HUES64 (cell line): ENCODE measurements at regions not wholly inside any gene's neighbourhood (a gene's known extent, or its start where the extent isn't known, plus 50 kb on each side); places are given as distances from the start of the nearest gene placed in this dataset.

Experiments used
- H3K27ac ChIP-seq: 2 replicates; pipeline ENCODE4 v1.7.0; 2013; ENCODE audit warnings: low read depth, low read length, inconsistent platforms
- H3K27me3 ChIP-seq: 2 replicates; pipeline ENCODE4 v1.6.1; 2013; ENCODE audit warnings: mild to moderate bottlenecking, low read length; ENCODE audit not compliant: insufficient read depth
- H3K36me3 ChIP-seq: 2 replicates; pipeline ENCODE4 v1.6.1; 2013; ENCODE audit warnings: mild to moderate bottlenecking, low read length; ENCODE audit not compliant: insufficient read depth
- H3K4me1 ChIP-seq: 2 replicates; pipeline ENCODE4 v1.6.1; 2013; ENCODE audit warnings: mild to moderate bottlenecking, low read length, moderate library complexity; ENCODE audit not compliant: insufficient read depth
- H3K4me3 ChIP-seq: 2 replicates; pipeline ENCODE4 v1.5.1; 2013; ENCODE audit warnings: mild to moderate bottlenecking, low read length, moderate library complexity
- H3K9ac ChIP-seq: 2 replicates; pipeline ENCODE4 v1.6.1; 2013; ENCODE audit warnings: mild to moderate bottlenecking, low read depth, low read length
- H3K9me3 ChIP-seq: 2 replicates; pipeline ENCODE4 v1.6.1; 2013; ENCODE audit warnings: low read depth, low read length; ENCODE audit not compliant: insufficient read depth
- WGBS: fragments of 150-250, 120-280 bp; methylation state at CpG from one replicate; pipeline ENCODE4 v1.1.7; 2013; ENCODE audit warnings: missing lambda C conversion rate; 5-methylcytosine and 5-hydroxymethylcytosine counted together

DNA sequence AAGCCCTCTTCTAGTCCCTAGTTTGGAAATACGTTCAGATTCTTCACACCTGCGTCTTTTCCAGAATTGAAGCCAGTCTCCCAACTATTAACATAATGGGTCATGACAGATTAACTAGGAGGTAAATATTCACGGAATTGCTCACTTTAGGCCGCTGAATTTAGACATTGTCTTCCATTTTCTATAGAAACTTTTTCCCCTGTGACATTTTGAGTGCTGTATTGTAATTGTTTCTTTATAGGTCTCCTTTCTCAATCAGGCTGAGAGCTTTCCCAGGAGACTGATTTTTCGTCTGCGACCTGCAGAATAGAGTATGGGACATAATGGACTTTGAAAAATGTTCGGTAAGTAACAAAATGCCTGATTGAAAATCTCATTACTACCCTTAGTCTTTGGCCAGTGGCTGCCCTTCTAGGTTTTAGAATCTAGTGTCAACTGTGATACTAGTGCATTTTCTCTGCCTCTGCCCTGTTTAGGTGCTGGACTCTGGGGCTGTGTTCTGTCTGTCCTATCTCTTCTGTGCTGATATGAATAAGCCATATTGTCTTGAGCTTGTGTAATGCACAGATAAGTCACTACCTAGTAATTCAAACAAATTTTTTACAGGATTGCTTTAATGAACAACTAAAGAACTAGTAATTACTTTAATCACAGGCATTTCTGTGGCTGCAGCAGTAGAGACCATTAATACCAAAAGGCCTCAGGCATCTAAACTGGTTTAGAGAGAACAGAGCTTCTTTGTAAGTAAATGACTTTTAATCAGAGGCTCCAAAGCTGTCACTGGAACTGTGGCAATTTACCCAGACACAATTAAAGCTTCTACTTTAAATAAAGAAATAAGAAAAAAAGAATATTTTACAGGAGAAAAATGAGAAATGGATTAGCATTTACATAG lies 122.4 kb upstream of the FREM2 start:
- Histone ChIP-seq H3K9me3 (no peaks in the 10 kb centered on the region), H3K9ac (no peak overlapping the region), H3K4me1 (no peaks in the 10 kb centered on the region), H3K4me3 (no peak overlapping the region), H3K27ac (no peak overlapping the region), H3K27me3 (no peaks in the 10 kb centered on the region), H3K36me3 (no peaks in the 10 kb centered on the region)
- 94% methylated on average over 7 of the region's 7 CpGs for WGBS

DNA sequence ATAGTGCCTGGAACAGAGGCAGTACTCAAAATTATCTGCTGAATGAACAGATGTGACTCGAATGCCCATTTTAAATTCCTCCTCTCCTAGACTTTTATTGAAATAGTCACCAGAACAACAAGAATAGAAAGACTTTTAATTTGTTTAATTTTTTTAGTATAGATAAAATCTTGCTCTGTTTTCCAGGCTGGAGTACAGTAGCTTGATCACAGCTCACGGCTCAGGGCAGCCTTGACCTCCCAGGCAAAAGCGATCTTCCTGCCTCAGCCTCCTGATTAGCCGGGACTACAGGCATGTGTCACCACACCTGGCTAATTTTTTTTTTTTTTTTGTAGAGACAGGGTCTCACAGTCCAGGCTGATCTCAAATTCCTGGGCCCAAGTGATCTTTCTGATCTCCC lies 120.9 kb upstream of the FREM2 start:
- no peak overlapping the region for H3K27ac ChIP-seq
- WGBS = 96% methylated on average over 4 of the region's 4 CpGs
- no peaks in the 10 kb centered on the region for H3K36me3 ChIP-seq
- no peaks in the 10 kb centered on the region for H3K4me1 ChIP-seq
- no peak overlapping the region for H3K9ac ChIP-seq
- no peaks in the 10 kb centered on the region for H3K27me3 ChIP-seq
- no peaks in the 10 kb centered on the region for H3K9me3 ChIP-seq
- no peak overlapping the region for H3K4me3 ChIP-seq

DNA sequence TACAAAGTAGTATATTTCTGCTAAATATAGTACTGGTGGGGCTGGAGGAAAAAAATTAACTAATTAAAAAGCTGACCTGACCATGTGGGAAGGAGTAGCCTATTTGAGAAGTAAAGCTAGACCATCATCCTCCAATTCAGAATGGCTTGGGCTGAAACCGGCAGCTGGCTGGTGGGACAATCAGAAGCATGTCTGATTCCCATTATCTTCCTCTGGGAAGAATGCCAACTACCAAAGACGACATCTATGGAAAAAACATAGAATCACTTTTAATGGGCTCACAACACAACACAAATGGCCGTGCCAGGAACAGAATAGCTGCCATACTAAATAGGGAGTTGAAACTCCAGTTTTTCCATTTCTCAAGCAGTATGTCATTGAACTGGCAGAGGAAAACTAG lies 120.4 kb upstream of the FREM2 start:
- H3K4me1 ChIP-seq = no peaks in the 10 kb centered on the region
- WGBS = 94% methylated on average over 3 of the region's 3 CpGs
- H3K9me3 ChIP-seq = no peaks in the 10 kb centered on the region

GRCh38 chr13:38570706-38571105 lies 116.2 kb upstream of the FREM2 start:
- H3K4me1 ChIP-seq = no peaks in the 10 kb centered on the region
- WGBS = 91% methylated on average over 1 of the region's 1 CpG

More for the DNA sequence above, 120.4 kb upstream of the FREM2 start:
- no peaks in the 10 kb centered on the region for H3K36me3 ChIP-seq
- H3K27ac ChIP-seq = no peak overlapping the region
- no peaks in the 10 kb centered on the region for H3K27me3 ChIP-seq
- H3K9ac ChIP-seq = no peak overlapping the region
- H3K4me3 ChIP-seq = no peak overlapping the region

DNA sequence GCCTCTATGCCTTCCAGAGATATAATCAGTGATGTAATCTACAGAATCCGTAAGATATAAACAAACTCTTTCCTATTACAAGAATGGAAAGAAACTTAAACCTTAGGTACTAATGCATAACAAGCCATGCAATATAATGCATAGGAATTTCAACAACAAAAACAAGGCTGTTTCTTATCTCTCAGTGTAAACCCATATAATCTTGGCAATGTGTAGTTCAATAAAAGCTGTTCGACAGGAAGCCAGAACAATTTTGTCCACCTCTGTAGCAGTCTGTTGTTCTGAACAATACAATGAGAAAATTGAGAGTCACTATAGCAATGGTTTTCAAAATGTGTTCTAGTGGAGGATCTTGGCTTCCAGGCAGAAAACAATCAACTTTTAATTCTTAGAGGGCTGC lies 111.5 kb upstream of the FREM2 start:
- Histone ChIP-seq H3K4me3 (no peak overlapping the region), H3K36me3 (no peaks in the 10 kb centered on the region), H3K9ac (no peak overlapping the region), H3K27ac (no peak overlapping the region), H3K4me1 (no peaks in the 10 kb centered on the region), H3K9me3 (no peaks in the 10 kb centered on the region), H3K27me3 (no peaks in the 10 kb centered on the region)
- 96% methylated on average over 2 of the region's 2 CpGs for WGBS

More at GRCh38 chr13:38570706-38571105, 116.2 kb upstream of the FREM2 start:
- Histone ChIP-seq H3K4me3 (no peak overlapping the region), H3K27ac (no peak overlapping the region), H3K36me3 (no peaks in the 10 kb centered on the region), H3K27me3 (no peaks in the 10 kb centered on the region), H3K9me3 (no peaks in the 10 kb centered on the region), H3K9ac (no peak overlapping the region)

DNA sequence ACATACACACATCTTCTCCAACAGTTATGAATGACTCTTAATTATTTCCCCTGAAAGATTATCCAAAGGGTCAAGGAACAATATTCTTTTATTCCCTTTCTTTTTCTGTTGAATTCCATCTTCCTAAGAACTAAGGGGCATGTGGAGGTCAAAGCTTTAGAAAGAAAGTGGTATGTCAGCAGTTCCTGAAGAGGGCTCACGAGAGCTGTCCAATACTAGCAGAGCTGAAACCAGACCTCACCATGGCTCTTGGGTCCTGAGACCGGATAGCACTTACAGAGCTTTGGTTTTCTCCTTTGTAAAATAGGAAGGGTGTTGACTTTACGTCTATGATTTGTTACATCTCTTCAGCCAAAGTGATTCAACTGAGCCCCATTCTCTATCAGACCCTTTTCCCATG lies 109.8 kb upstream of the FREM2 start:
- 83% methylated on average over 3 of the region's 3 CpGs for WGBS
- H3K36me3 ChIP-seq = no peaks in the 10 kb centered on the region
- H3K9ac ChIP-seq = no peak overlapping the region
- no peak overlapping the region for H3K27ac ChIP-seq
- no peaks in the 10 kb centered on the region for H3K9me3 ChIP-seq
- H3K4me3 ChIP-seq = no peak overlapping the region
- no peaks in the 10 kb centered on the region for H3K27me3 ChIP-seq
- H3K4me1 ChIP-seq = no peaks in the 10 kb centered on the region

DNA sequence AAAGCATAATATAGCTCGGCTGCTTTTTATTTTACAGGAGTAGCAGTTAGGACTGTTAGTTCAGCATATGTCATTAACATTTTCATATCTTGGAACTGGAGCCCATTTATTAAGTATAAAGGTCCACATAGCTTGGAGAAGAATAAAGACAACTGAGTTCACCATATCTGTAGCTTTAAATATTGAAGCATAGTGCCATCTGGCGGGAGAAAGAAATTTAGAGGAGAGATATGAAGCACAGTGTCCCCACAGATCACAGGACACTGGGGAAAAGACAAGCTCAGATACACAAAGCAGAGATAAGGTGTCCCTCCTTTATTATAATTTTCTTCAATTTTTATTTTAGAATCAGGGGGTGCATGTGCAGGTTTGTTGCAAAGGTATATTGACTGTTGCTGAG lies 104.7 kb upstream of the FREM2 start:
- no peak overlapping the region for H3K4me3 ChIP-seq
- no peaks in the 10 kb centered on the region for H3K9me3 ChIP-seq
- no peaks in the 10 kb centered on the region for H3K36me3 ChIP-seq
- H3K27ac ChIP-seq = no peak overlapping the region
- H3K27me3 ChIP-seq = no peaks in the 10 kb centered on the region
- 54% methylated on average over 2 of the region's 2 CpGs for WGBS
- H3K4me1 ChIP-seq = no peaks in the 10 kb centered on the region
- H3K9ac ChIP-seq = no peak overlapping the region

GRCh38 chr13:38590230-38590629 lies 96.6 kb upstream of the FREM2 start:
- no peak overlapping the region for H3K4me3 ChIP-seq
- no peaks in the 10 kb centered on the region for H3K4me1 ChIP-seq
- no peak overlapping the region for H3K9ac ChIP-seq
- H3K27me3 ChIP-seq = no peaks in the 10 kb centered on the region
- no peaks in the 10 kb centered on the region for H3K36me3 ChIP-seq
- H3K27ac ChIP-seq = no peak overlapping the region
- no peaks in the 10 kb centered on the region for H3K9me3 ChIP-seq
- 95% methylated on average over 2 of the region's 2 CpGs for WGBS

DNA sequence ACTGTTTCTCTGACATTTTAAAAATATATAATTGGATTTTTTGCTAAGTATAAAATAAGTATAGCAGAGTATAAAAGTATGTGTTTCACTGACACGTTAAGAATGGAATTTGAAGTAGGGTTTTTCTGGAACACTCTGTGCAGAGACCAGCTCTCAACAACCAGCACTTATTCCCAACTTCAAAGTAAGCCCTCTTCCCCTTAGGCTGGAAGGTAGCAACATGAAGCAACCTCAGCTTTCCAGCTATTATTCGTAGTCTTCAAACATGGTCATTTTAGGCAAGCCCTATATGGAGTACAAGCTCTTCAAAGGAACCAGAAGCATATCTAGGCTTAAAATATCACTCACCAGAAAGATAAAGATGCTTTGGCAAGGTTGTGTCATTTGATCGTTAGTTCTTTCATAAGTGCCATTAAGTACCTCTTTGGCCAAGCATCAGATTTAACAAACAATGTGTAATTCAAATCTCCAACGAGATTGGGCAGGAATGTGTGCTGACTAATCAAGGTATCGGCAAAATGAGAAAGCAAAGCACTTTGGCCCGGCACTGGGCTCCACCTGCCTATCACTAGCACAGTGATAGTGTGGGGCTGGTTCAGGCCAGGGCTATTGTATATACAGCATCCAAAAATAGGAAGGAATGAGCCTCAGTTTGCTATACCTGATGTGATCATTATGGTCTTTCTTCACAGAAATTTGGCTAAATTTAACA lies 95.9 kb upstream of the FREM2 start:
- Histone ChIP-seq H3K9ac (no peak overlapping the region), H3K4me3 (no peak overlapping the region), H3K4me1 (no peaks in the 10 kb centered on the region), H3K27me3 (no peaks in the 10 kb centered on the region), H3K36me3 (no peaks in the 10 kb centered on the region), H3K27ac (no peak overlapping the region), H3K9me3 (no peaks in the 10 kb centered on the region)
- WGBS = 94% methylated on average over 6 of the region's 6 CpGs

DNA sequence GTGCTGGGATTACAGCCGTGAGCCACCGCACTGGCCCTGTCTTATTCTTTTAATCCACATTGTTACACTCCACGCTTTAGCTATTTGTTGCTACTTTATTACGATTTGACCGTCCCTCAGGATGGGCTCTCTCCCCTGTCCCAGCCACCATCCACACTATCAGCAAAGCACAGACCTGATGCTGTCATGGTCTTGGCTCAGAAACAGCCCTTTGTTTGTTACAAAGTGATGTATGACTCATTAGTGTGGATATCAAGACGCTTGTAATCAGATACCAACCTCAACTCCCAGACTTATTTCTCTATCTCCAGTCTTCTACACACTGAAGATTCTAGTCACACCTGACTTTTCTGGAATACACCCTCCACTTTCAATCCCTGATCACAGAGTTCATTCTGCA lies 84.6 kb upstream of the FREM2 start:
- H3K4me1 ChIP-seq = peaks cover 14% of the 10 kb centered on the region
- 95% methylated on average over 6 of the region's 6 CpGs for WGBS
- H3K9me3 ChIP-seq = no peaks in the 10 kb centered on the region
- no peaks in the 10 kb centered on the region for H3K27me3 ChIP-seq
- H3K27ac ChIP-seq = no peak overlapping the region
- H3K36me3 ChIP-seq = no peaks in the 10 kb centered on the region
- H3K4me3 ChIP-seq = no peak overlapping the region
- no peak overlapping the region for H3K9ac ChIP-seq

GRCh38 chr13:38606699-38607535 lies 80.0 kb upstream of the FREM2 start:
- H3K27ac ChIP-seq = peak overlapping the region; percentile 53; the same call in 1 of the 2 replicates
- H3K36me3 ChIP-seq = no peaks in the 10 kb centered on the region
- H3K9me3 ChIP-seq = no peaks in the 10 kb centered on the region
- no peak overlapping the region for H3K4me3 ChIP-seq
- 64% methylated on average over 5 of the region's 6 CpGs for WGBS
- H3K27me3 ChIP-seq = no peaks in the 10 kb centered on the region
- peaks cover 20% of the 10 kb centered on the region for H3K4me1 ChIP-seq
- H3K9ac ChIP-seq = no peak overlapping the region
